ENCODE measurements at regions not wholly inside any gene's neighbourhood (a gene's known extent, or its start where the extent isn't known, plus 50 kb on each side); places are given as distances from the start of the nearest gene placed in this dataset.

DNA sequence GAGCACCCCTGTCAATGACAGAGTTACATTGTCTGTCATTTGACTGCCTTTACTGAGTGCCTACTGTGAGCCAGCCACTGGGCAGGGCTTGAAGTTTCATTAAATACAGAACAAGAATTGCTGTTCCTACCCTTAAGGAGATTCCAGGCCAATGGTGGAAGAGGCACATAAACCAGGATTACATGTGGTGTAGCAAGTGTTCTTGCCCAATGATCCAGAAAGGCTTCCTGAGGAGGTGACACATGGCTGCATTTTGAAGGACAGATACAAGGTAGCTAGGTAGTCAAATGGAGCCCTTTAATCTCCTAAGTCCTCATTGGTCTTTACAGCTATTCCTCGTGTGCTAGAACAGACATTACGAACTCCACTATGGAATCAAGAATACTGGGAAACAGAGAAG is 312.7 kb downstream of the ETAA1 start:
- H3K4me1 ChIP-seq (ENCODE audit: insufficient read depth, low read length, poor library complexity, severe bottlenecking), result no peaks in the 10 kb centered on the region
- H3K9me3 ChIP-seq (ENCODE audit: low read depth, low read length, poor library complexity, severe bottlenecking), result no peaks in the 10 kb centered on the region
- no peak for DNase-seq (ENCODE audit: low spot score)
- CTCF ChIA-PET, result no interaction called here
- no peak overlapping the region for H3K4me3 ChIP-seq (ENCODE audit: low read depth, low read length, poor library complexity, severe bottlenecking)
- no TSS peak for BruUV-seq (replicated peaks)
- H3K27me3 ChIP-seq (replicated peaks; ENCODE audit: insufficient read depth, low read depth, low read length, poor library complexity), result no peaks in the 10 kb centered on the region
- no peak overlapping the region for H3K27ac ChIP-seq (ENCODE audit: low read depth, low read length, poor library complexity, severe bottlenecking)
- intact Hi-C loops (cut with micrococcal nuclease; ENCODE audit: unreplicated experiment), result no loop called here
- POLR2A ChIA-PET (ENCODE audit: low non-redundant PET), result no interaction called here
- H3K36me3 ChIP-seq (ENCODE audit: insufficient read depth, low read length, poor library complexity, severe bottlenecking), result no peaks in the 10 kb centered on the region
- TF ChIP-seq EZH2 (IDR thresholded peaks at IDR 0.05; ENCODE audit: borderline replicate concordance, low read depth, low read length, poor library complexity, severe bottlenecking), result no peak
- TF ChIP-seq, protein P1, sequence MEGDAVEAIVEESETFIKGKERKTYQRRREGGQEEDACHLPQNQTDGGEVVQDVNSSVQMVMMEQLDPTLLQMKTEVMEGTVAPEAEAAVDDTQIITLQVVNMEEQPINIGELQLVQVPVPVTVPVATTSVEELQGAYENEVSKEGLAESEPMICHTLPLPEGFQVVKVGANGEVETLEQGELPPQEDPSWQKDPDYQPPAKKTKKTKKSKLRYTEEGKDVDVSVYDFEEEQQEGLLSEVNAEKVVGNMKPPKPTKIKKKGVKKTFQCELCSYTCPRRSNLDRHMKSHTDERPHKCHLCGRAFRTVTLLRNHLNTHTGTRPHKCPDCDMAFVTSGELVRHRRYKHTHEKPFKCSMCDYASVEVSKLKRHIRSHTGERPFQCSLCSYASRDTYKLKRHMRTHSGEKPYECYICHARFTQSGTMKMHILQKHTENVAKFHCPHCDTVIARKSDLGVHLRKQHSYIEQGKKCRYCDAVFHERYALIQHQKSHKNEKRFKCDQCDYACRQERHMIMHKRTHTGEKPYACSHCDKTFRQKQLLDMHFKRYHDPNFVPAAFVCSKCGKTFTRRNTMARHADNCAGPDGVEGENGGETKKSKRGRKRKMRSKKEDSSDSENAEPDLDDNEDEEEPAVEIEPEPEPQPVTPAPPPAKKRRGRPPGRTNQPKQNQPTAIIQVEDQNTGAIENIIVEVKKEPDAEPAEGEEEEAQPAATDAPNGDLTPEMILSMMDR (conservative IDR thresholded peaks at IDR 0.05; ENCODE audit: low read depth, low read length), result no peak

DNA sequence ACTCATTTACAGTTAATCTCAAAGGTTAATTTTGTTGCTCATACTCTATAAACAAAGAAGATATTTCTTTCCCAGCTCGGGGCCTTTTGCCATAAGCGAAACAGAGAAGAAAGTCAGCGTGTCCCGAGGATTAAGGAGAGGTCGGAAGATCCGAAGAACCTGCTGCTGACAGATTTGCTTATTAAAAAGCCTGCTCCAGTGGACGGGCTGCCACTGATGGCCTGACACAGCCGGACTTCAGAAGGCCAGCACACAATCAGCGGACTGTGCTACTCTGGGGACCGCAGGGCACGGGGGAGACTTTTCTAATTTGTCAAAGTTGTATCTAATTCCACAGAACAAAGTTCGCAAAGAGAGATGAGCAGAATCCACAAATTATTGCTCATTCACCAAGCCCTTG is 315.4 kb downstream of the ETAA1 start:
- Histone ChIP-seq H3K4me1 (ENCODE audit: insufficient read depth, low read length, poor library complexity, severe bottlenecking) (peaks cover 2% of the 10 kb centered on the region), H3K27me3 (replicated peaks; ENCODE audit: insufficient read depth, low read depth, low read length, poor library complexity) (no peaks in the 10 kb centered on the region), H3K36me3 (ENCODE audit: insufficient read depth, low read length, poor library complexity, severe bottlenecking) (no peaks in the 10 kb centered on the region), H3K9me3 (ENCODE audit: low read depth, low read length, poor library complexity, severe bottlenecking) (no peaks in the 10 kb centered on the region), H3K4me3 (ENCODE audit: low read depth, low read length, poor library complexity, severe bottlenecking) (no peak overlapping the region), H3K27ac (ENCODE audit: low read depth, low read length, poor library complexity, severe bottlenecking) (no peak overlapping the region)
- no TSS peak for BruUV-seq (replicated peaks)
- no peak for TF ChIP-seq EZH2 (IDR thresholded peaks at IDR 0.05; ENCODE audit: borderline replicate concordance, low read depth, low read length, poor library complexity, severe bottlenecking)
- TF ChIP-seq, protein P1 (conservative IDR thresholded peaks at IDR 0.05; ENCODE audit: low read depth, low read length), result no peak
- intact Hi-C loops (cut with micrococcal nuclease; ENCODE audit: unreplicated experiment), result no loop called here
- no peak for DNase-seq (ENCODE audit: low spot score)
- CTCF ChIA-PET, result no interaction called here
- POLR2A ChIA-PET (ENCODE audit: low non-redundant PET), result interaction anchor here (0.6 kb wide), 1 partner anchor 99 kb away, joined by 3 read pairs; no protein-coding TSS in a partner anchor

DNA sequence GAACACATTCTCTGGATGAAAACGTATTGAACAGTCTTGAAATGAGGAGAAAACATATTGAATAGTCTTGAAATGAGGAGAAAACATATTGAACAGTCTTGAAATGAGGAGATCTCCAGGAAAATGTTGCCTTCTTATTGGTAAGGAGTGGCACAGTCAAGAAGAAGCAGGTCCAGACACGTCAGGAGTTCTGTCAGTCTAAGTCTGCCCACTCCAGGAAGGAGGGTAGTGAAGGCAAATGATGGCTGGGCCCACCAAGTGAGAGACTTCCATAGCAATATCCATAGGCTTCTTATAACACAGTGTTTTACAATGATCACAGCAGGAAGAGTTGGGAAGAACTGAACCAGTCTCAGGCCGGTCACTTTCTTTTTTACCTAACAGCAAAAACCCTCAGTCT is 316.2 kb downstream of the ETAA1 start:
- H3K9me3 ChIP-seq (ENCODE audit: low read depth, low read length, poor library complexity, severe bottlenecking), result no peaks in the 10 kb centered on the region
- ChIA-PET POLR2A (ENCODE audit: low non-redundant PET) (no interaction called here), CTCF (no interaction called here)
- DNase-seq (ENCODE audit: low spot score), result no peak
- H3K4me3 ChIP-seq (ENCODE audit: low read depth, low read length, poor library complexity, severe bottlenecking), result no peak overlapping the region
- peaks cover 11% of the 10 kb centered on the region for H3K4me1 ChIP-seq (ENCODE audit: insufficient read depth, low read length, poor library complexity, severe bottlenecking)
- no TSS peak for BruUV-seq (replicated peaks)
- H3K36me3 ChIP-seq (ENCODE audit: insufficient read depth, low read length, poor library complexity, severe bottlenecking), result no peaks in the 10 kb centered on the region
- intact Hi-C loops (cut with micrococcal nuclease; ENCODE audit: unreplicated experiment), result no loop called here
- no peak overlapping the region for H3K27ac ChIP-seq (ENCODE audit: low read depth, low read length, poor library complexity, severe bottlenecking)
- no peaks in the 10 kb centered on the region for H3K27me3 ChIP-seq (replicated peaks; ENCODE audit: insufficient read depth, low read depth, low read length, poor library complexity)
- no peak for TF ChIP-seq EZH2 (IDR thresholded peaks at IDR 0.05; ENCODE audit: borderline replicate concordance, low read depth, low read length, poor library complexity, severe bottlenecking)
- TF ChIP-seq, protein P1 (conservative IDR thresholded peaks at IDR 0.05; ENCODE audit: low read depth, low read length), result no peak
